ENCODE measurements at regions not wholly inside any gene's neighbourhood (a gene's known extent, or its start where the extent isn't known, plus 50 kb on each side); places are given as distances from the start of the nearest gene placed in this dataset.

GRCh38 chr6:66429210-66429609 lies 722.2 kb upstream of the EYS start:
- TF ChIP-seq MAX (IDR thresholded peaks at IDR 0.05; ENCODE audit: insufficient read depth, insufficient read length) (no peak), JUN (IDR thresholded peaks at IDR 0.05; ENCODE audit: borderline replicate concordance, insufficient read depth, insufficient read length, low read depth) (no peak), MYC (IDR thresholded peaks at IDR 0.05; ENCODE audit: low read depth, low read length) (no peak), POLR2AphosphoS5 (IDR thresholded peaks at IDR 0.05; ENCODE audit: insufficient read depth, low read depth, low read length) (no peak), CTCF (IDR thresholded peaks at IDR 0.05; ENCODE audit: extremely low read depth in 1 of 2, insufficient read depth in 1 of 2, low read depth in 1 of 2, low read length in 2 of 2) (no peak), FOS (IDR thresholded peaks at IDR 0.05; ENCODE audit: borderline replicate concordance, insufficient read depth, low read length) (no peak), POLR2A (IDR thresholded peaks at IDR 0.05; ENCODE audit: low read depth, low read length) (no peak), EZH2 (IDR thresholded peaks at IDR 0.05; ENCODE audit: borderline replicate concordance, low read depth, low read length, severe bottlenecking) (no peak), GATA2 (IDR thresholded peaks at IDR 0.05; ENCODE audit: insufficient read depth, insufficient read length, low read depth, low read length) (no peak)
- H4K20me1 ChIP-seq (replicated peaks; ENCODE audit: control insufficient read depth, extremely low read depth, insufficient read depth, low read length): no peaks in the 10 kb centered on the region
- no peaks in the 10 kb centered on the region for H3K27me3 ChIP-seq (ENCODE audit: control insufficient read depth in 2 of 2, insufficient read depth in 2 of 2, low read length in 2 of 2)
- dilution Hi-C loops (cut with MboI; ENCODE audit: extremely low pct_ligation_motif_present, low sequenced_read_pairs): no loop called here
- POLR2A ChIA-PET: no interaction called here
- no peak overlapping the region for H3K4me3 ChIP-seq (replicated peaks in 1 of 3; ENCODE audit: insufficient read depth in 1 of 3, low read depth in 1 of 3, low read length in 3 of 3)
- no peaks in the 10 kb centered on the region for H3K4me1 ChIP-seq (ENCODE audit: control insufficient read depth, extremely low read depth, insufficient read depth, low read length)
- H3K79me2 ChIP-seq (ENCODE audit: control insufficient read depth, insufficient read depth, low read length): no peaks in the 10 kb centered on the region
- CTCF ChIA-PET: no interaction called here
- no peaks in the 10 kb centered on the region for H3K36me3 ChIP-seq (ENCODE audit: control insufficient read depth in 2 of 2, extremely low read depth in 1 of 2, insufficient read depth in 2 of 2, low read length in 2 of 2)
- H3K9ac ChIP-seq (replicated peaks; ENCODE audit: extremely low read depth, insufficient read depth, low read length): no peak overlapping the region
- intact Hi-C loops (cut with micrococcal nuclease): no loop called here
- no TSS peak for BruUV-seq (replicated peaks)
- H3K4me2 ChIP-seq (ENCODE audit: insufficient read depth, low read length): no peak overlapping the region
- FAIRE-seq (no peak), DNase-seq (ENCODE audit: low read depth, low spot score) (no peak)
- H3K9me3 ChIP-seq (replicated peaks; ENCODE audit: control insufficient read depth, insufficient read depth, low read length): no peaks in the 10 kb centered on the region
- H3K9me1 ChIP-seq (replicated peaks; ENCODE audit: control insufficient read depth, extremely low read depth, insufficient read depth, low read length): no peaks in the 10 kb centered on the region
- H3K27ac ChIP-seq (ENCODE audit: insufficient read depth, low read depth, low read length): no peak overlapping the region
- H2AFZ ChIP-seq (ENCODE audit: low read depth, low read length): no peak overlapping the region

Data from endothelial cell of umbilical vein (primary cell).